ENCODE measurements at regions not wholly inside any gene's neighbourhood (a gene's known extent, or its start where the extent isn't known, plus 50 kb on each side); places are given as distances from the start of the nearest gene placed in this dataset.

DNA sequence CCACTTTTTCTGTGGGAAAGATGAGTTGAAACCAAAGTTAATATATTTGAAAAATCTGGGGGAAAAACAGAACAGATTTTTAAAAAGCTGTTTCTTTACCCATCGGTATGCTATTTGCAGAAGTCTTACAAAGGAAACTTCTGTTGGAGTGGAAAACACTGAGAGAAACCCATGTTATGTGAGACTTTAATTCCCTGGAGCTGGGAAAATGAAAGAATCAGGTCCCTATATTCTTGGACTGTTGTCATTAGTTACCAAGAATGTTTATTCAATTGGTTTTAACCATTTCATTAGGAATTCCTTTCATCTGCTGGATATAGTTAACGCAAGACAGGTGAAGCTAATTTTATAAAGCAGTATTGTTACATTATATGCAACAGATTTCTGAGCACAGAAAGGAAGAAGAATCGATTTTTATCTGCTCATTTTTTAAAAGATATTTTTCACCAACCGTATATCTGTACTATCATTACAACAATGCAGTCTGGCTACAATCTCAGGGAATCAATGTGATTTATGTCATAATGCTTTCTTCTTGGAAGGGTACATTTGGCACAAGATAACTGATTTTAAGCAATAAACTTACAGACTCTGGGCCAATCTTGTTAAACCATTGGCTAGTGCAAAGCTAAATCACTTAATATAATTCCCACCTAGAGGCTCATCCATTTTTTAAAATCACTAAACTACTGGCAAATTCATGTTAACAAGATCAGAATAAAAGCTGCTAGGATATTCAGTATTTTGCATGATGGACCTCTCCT, 170.0 kb downstream of the MOXD1 start:
- TF ChIP-seq POLR2AphosphoS5 (IDR thresholded peaks at IDR 0.05) (no peak), POLR2A (IDR thresholded peaks at IDR 0.05) (no peak)
- TF ChIP-seq, protein P1, sequence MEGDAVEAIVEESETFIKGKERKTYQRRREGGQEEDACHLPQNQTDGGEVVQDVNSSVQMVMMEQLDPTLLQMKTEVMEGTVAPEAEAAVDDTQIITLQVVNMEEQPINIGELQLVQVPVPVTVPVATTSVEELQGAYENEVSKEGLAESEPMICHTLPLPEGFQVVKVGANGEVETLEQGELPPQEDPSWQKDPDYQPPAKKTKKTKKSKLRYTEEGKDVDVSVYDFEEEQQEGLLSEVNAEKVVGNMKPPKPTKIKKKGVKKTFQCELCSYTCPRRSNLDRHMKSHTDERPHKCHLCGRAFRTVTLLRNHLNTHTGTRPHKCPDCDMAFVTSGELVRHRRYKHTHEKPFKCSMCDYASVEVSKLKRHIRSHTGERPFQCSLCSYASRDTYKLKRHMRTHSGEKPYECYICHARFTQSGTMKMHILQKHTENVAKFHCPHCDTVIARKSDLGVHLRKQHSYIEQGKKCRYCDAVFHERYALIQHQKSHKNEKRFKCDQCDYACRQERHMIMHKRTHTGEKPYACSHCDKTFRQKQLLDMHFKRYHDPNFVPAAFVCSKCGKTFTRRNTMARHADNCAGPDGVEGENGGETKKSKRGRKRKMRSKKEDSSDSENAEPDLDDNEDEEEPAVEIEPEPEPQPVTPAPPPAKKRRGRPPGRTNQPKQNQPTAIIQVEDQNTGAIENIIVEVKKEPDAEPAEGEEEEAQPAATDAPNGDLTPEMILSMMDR (IDR thresholded peaks at IDR 0.05): no peak

All from prostate gland (tissue), 2 donors.